ENCODE measurements at regions not wholly inside any gene's neighbourhood (a gene's known extent, or its start where the extent isn't known, plus 50 kb on each side); places are given as distances from the start of the nearest gene placed in this dataset.

DNA sequence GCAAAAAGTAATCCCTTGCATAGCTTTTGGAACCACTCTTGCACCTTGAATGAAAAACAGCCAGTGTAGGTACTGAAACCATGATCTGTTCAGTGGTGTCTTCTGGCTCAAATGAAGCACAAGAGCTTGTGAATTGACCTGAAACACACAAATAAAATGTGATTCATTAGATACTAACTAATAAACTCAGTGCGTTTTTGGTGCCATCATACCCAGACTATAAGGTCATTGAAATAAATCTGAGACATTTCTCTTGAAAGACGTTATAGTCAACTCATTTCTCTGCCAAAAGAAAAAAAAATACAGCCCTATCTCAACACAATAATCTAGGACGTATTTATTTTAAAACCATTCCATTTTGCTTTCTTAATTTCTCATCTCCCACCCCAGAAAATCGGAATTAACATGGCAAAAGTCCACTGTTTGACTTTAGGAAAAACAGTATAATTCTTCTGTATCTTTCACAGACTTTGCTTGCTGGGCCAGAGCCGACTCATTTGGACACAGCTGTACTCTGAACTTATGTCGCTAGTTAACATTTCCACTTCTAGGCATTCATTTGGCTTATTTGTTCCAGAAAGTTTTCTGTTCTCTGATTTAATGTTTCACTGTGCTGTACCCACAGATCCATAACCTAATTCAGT, 284.9 kb upstream of the TBL1XR1 start:
- TF ChIP-seq, protein P1, sequence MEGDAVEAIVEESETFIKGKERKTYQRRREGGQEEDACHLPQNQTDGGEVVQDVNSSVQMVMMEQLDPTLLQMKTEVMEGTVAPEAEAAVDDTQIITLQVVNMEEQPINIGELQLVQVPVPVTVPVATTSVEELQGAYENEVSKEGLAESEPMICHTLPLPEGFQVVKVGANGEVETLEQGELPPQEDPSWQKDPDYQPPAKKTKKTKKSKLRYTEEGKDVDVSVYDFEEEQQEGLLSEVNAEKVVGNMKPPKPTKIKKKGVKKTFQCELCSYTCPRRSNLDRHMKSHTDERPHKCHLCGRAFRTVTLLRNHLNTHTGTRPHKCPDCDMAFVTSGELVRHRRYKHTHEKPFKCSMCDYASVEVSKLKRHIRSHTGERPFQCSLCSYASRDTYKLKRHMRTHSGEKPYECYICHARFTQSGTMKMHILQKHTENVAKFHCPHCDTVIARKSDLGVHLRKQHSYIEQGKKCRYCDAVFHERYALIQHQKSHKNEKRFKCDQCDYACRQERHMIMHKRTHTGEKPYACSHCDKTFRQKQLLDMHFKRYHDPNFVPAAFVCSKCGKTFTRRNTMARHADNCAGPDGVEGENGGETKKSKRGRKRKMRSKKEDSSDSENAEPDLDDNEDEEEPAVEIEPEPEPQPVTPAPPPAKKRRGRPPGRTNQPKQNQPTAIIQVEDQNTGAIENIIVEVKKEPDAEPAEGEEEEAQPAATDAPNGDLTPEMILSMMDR (conservative IDR thresholded peaks at IDR 0.05; ENCODE audit: low read length) = no peak
- no peak for TF ChIP-seq EZH2phosphoT487 (IDR thresholded peaks at IDR 0.05; ENCODE audit: borderline replicate concordance)

Measured in Loucy (cell line).